ENCODE measurements at regions not wholly inside any gene's neighbourhood (a gene's known extent, or its start where the extent isn't known, plus 50 kb on each side); places are given as distances from the start of the nearest gene placed in this dataset.

GRCh38 chr17:15087946-15088345 is 177.2 kb downstream of the PMP22 start:
- ATAC-seq: no peak
- DNase-seq: no peak

GRCh38 chr17:15086776-15087295 is 178.3 kb downstream of the PMP22 start:
- Histone ChIP-seq H3K27ac (no peak overlapping the region), H3K36me3 (no peaks in the 10 kb centered on the region), H3K4me3 (no peak overlapping the region), H3K9me3 (no peaks in the 10 kb centered on the region), H3K27me3 (peaks cover 0 to 4% (median 0%) of the 10 kb centered on the region in 3 donors), H3K4me1 (no peaks in the 10 kb centered on the region)
- ATAC-seq (no peak), DNase-seq (no peak)
- intact Hi-C loops (cut with DNase I; ENCODE audit: low total_unique reads) (no loop called here), in situ Hi-C loops (cut with MboI; ENCODE audit: low sequenced_read_pairs in 4 of 4) (no loop called here)
- TF ChIP-seq POLR2A (IDR thresholded peaks at IDR 0.05) (no peak), CTCF (IDR thresholded peaks at IDR 0.05 in 4 of 5, conservative IDR thresholded peaks at IDR 0.05 in 1 of 5) (no peak)

More at GRCh38 chr17:15087946-15088345, 177.2 kb downstream of the PMP22 start:
- intact Hi-C loops (cut with DNase I; ENCODE audit: low total_unique reads) (no loop called here), in situ Hi-C loops (cut with MboI; ENCODE audit: low sequenced_read_pairs in 4 of 4) (no loop called here)
- Histone ChIP-seq H3K4me1 (no peaks in the 10 kb centered on the region), H3K9me3 (no peaks in the 10 kb centered on the region), H3K27me3 (peaks cover 0 to 4% (median 0%) of the 10 kb centered on the region in 3 donors), H3K4me3 (no peak overlapping the region), H3K36me3 (no peaks in the 10 kb centered on the region), H3K27ac (no peak overlapping the region)
- TF ChIP-seq CTCF (IDR thresholded peaks at IDR 0.05 in 4 of 5, conservative IDR thresholded peaks at IDR 0.05 in 1 of 5) (no peak), POLR2A (IDR thresholded peaks at IDR 0.05) (no peak)

- intact Hi-C loops (cut with DNase I; ENCODE audit: low total_unique reads) (no loop called here), in situ Hi-C loops (cut with MboI; ENCODE audit: low sequenced_read_pairs in 4 of 4) (no loop called here)
- Histone ChIP-seq H3K9me3 (no peaks in the 10 kb centered on the region), H3K36me3 (no peaks in the 10 kb centered on the region), H3K27ac (no peak overlapping the region), H3K27me3 (peaks cover 0 to 4% (median 0%) of the 10 kb centered on the region in 3 donors), H3K4me3 (no peak overlapping the region), H3K4me1 (no peaks in the 10 kb centered on the region)
- DNase-seq (no peak), ATAC-seq (no peak)
- TF ChIP-seq CTCF (IDR thresholded peaks at IDR 0.05 in 4 of 5, conservative IDR thresholded peaks at IDR 0.05 in 1 of 5) (no peak), POLR2A (IDR thresholded peaks at IDR 0.05) (no peak)
Observed at GRCh38 chr17:15085890-15086677, 179.0 kb downstream of the PMP22 start.

- H3K27me3 ChIP-seq: peaks cover 0 to 4% (median 0%) of the 10 kb centered on the region in 3 donors
- H3K4me3 ChIP-seq: no peak overlapping the region
- no peak for ATAC-seq
- DNase-seq: no peak
- in situ Hi-C loops (cut with MboI; ENCODE audit: low sequenced_read_pairs in 4 of 4) (no loop called here), intact Hi-C loops (cut with DNase I; ENCODE audit: low total_unique reads) (no loop called here)
- no peak overlapping the region for H3K27ac ChIP-seq
- no peaks in the 10 kb centered on the region for H3K9me3 ChIP-seq
- H3K36me3 ChIP-seq: no peaks in the 10 kb centered on the region
- no peaks in the 10 kb centered on the region for H3K4me1 ChIP-seq
- TF ChIP-seq POLR2A (IDR thresholded peaks at IDR 0.05) (no peak), CTCF (IDR thresholded peaks at IDR 0.05 in 4 of 5, conservative IDR thresholded peaks at IDR 0.05 in 1 of 5) (no peak)
Observed at GRCh38 chr17:15083225-15083624, 181.9 kb downstream of the PMP22 start.

All from gastrocnemius medialis (tissue), 4 donors.